ENCODE measurements at regions not wholly inside any gene's neighbourhood (a gene's known extent, or its start where the extent isn't known, plus 50 kb on each side); places are given as distances from the start of the nearest gene placed in this dataset.

DNA sequence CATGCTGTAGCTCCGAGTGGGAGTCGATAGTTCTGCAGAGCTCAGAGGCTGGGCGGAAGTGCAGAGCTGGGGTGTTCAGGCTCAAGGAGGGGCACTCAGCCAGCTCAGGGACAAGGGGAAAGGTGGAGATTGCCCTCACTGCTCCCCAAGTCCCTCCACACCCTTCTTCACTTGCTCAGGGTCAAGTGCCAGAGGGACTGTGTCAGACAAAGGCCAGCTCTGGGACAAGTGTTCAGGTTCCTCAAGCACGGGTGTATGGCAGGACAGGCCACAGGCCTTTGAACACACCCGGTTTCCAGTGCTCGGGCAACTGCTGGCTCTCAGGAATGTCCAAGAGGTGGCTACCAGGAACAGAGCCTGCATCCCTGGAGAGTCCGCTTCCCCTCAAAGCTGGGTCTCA is 293.0 kb upstream of the PODXL start:
- TF ChIP-seq, protein P1, sequence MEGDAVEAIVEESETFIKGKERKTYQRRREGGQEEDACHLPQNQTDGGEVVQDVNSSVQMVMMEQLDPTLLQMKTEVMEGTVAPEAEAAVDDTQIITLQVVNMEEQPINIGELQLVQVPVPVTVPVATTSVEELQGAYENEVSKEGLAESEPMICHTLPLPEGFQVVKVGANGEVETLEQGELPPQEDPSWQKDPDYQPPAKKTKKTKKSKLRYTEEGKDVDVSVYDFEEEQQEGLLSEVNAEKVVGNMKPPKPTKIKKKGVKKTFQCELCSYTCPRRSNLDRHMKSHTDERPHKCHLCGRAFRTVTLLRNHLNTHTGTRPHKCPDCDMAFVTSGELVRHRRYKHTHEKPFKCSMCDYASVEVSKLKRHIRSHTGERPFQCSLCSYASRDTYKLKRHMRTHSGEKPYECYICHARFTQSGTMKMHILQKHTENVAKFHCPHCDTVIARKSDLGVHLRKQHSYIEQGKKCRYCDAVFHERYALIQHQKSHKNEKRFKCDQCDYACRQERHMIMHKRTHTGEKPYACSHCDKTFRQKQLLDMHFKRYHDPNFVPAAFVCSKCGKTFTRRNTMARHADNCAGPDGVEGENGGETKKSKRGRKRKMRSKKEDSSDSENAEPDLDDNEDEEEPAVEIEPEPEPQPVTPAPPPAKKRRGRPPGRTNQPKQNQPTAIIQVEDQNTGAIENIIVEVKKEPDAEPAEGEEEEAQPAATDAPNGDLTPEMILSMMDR (IDR thresholded peaks at IDR 0.05), result no peak
- TF ChIP-seq POLR2AphosphoS5 (IDR thresholded peaks at IDR 0.05), result no peak

Data from gastroesophageal sphincter (tissue), 3 donors.